ENCODE measurements at regions not wholly inside any gene's neighbourhood (a gene's known extent, or its start where the extent isn't known, plus 50 kb on each side); places are given as distances from the start of the nearest gene placed in this dataset.

DNA sequence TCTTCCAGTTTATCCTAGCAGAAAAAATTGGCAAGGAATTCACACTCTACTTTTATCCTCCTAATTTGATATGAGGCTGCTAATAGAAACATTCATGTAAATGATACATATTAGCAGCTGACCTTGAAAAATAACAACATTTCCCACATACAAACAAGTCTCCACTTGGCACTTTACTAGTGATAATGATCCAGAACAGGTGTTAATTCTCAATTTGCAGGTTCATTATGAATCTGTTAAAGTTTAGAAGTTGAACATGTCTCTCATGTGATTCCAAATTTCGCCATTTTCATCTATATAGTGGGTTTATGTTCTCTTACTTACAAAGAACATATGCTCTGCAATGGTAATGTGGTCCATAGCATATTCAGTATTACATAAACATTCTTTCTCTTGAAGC, 1396.8 kb upstream of the LRRTM3 start:
- TF ChIP-seq ZNF274 (IDR thresholded peaks at IDR 0.05; ENCODE audit: low read depth, low read length), result no peak
- TF ChIP-seq YY1 (IDR thresholded peaks at IDR 0.05; ENCODE audit: insufficient read depth, insufficient read length), result no peak
- no peak for TF ChIP-seq SUZ12 (IDR thresholded peaks at IDR 0.05; ENCODE audit: extremely low read depth, insufficient read depth, insufficient read length)

Measured in NT2/D1 (cell line).